ENCODE measurements at regions not wholly inside any gene's neighbourhood (a gene's known extent, or its start where the extent isn't known, plus 50 kb on each side); places are given as distances from the start of the nearest gene placed in this dataset.

DNA sequence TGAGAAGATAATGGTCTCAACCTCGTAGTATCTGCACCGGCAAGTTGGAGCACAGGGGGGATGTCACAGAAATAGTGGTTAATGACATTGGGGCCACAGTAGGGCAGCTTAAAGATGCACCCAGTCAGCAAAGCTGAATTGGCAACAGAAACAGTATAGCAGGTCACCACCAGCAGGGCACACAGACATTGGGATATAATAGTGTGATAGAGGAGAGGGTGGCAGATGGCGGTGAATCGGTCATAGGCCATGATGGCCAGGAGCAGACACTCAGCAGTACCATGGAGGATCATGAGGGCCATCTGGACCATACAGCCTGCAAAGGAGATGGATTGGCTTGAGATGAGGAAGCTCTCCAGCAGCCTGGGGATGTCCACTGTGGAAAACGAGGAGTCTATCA is 106.0 kb upstream of the OR9Q1 start:
- H3K9ac ChIP-seq (ENCODE audit: insufficient read length, low read depth): no peak overlapping the region
- DNase-seq (ENCODE audit: low read depth, low spot score): no peak
- H3K27me3 ChIP-seq (ENCODE audit: insufficient read depth, insufficient read length): no peaks in the 10 kb centered on the region
- no peak overlapping the region for H3K4me3 ChIP-seq (ENCODE audit: insufficient read length, low read depth)
- H3K36me3 ChIP-seq (ENCODE audit: insufficient read depth, insufficient read length, low read length): no peaks in the 10 kb centered on the region
- TF ChIP-seq YY1 (IDR thresholded peaks at IDR 0.05; ENCODE audit: insufficient read depth, insufficient read length) (no peak), ZNF274 (IDR thresholded peaks at IDR 0.05; ENCODE audit: low read depth, low read length) (no peak), SUZ12 (IDR thresholded peaks at IDR 0.05; ENCODE audit: extremely low read depth, insufficient read depth, insufficient read length) (no peak)
- H3K4me1 ChIP-seq (ENCODE audit: insufficient read depth, insufficient read length): no peaks in the 10 kb centered on the region
- H3K9me3 ChIP-seq (ENCODE audit: insufficient read depth, low read length): no peaks in the 10 kb centered on the region

DNA sequence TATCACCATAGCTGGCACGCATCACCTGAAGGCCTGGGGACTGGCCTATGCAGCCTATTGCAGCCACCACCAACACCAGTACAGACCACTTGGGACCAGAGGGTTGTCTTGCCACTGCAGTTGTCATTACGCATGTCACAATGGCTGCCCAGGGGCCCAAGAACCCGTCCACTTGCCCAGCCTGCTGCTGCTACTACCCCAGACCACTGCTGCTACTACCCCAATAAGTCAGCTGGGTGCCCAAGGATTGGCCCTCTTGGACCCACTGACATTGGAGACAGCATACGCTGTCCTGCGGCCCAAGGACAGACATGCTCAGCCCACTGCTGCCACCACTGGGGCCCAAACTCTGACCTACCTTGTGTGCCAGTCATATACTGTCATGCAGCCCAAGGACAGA is 102.7 kb upstream of the OR9Q1 start:
- DNase-seq (ENCODE audit: low read depth, low spot score): no peak
- Histone ChIP-seq H3K27me3 (ENCODE audit: insufficient read depth, insufficient read length) (no peaks in the 10 kb centered on the region), H3K9me3 (ENCODE audit: insufficient read depth, low read length) (no peaks in the 10 kb centered on the region), H3K9ac (ENCODE audit: insufficient read length, low read depth) (no peak overlapping the region), H3K36me3 (ENCODE audit: insufficient read depth, insufficient read length, low read length) (no peaks in the 10 kb centered on the region), H3K4me1 (ENCODE audit: insufficient read depth, insufficient read length) (no peaks in the 10 kb centered on the region), H3K4me3 (ENCODE audit: insufficient read length, low read depth) (no peak overlapping the region)
- TF ChIP-seq ZNF274 (IDR thresholded peaks at IDR 0.05; ENCODE audit: low read depth, low read length): no peak
- TF ChIP-seq YY1 (IDR thresholded peaks at IDR 0.05; ENCODE audit: insufficient read depth, insufficient read length): no peak
- TF ChIP-seq SUZ12 (IDR thresholded peaks at IDR 0.05; ENCODE audit: extremely low read depth, insufficient read depth, insufficient read length): no peak

DNA sequence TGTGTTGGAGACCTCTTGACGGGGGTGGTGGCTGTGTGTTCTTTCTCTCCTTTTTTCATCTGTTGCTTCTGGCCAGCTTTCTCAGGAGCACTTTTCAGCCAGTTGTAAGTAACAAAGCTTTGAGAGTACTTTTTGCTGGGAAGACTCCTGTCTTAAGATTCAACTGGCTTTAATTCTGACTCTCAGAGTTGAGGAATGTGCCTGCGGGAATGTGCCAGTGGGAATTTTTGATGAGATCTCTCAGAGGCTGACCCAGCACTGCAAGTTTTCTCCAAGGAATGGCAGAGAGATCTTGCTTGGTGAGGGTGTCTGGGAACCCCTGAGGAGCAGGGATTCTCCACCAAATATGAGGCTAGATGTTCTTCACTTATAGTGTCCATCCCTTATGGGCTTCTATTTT is 91.6 kb upstream of the OR9Q1 start:
- H3K36me3 ChIP-seq (ENCODE audit: insufficient read depth, insufficient read length, low read length): no peaks in the 10 kb centered on the region
- TF ChIP-seq SUZ12 (IDR thresholded peaks at IDR 0.05; ENCODE audit: extremely low read depth, insufficient read depth, insufficient read length): no peak
- TF ChIP-seq ZNF274 (IDR thresholded peaks at IDR 0.05; ENCODE audit: low read depth, low read length): no peak
- no peak for TF ChIP-seq YY1 (IDR thresholded peaks at IDR 0.05; ENCODE audit: insufficient read depth, insufficient read length)
- H3K9me3 ChIP-seq (ENCODE audit: insufficient read depth, low read length): no peaks in the 10 kb centered on the region
- H3K9ac ChIP-seq (ENCODE audit: insufficient read length, low read depth): no peak overlapping the region
- no peaks in the 10 kb centered on the region for H3K4me1 ChIP-seq (ENCODE audit: insufficient read depth, insufficient read length)
- no peak overlapping the region for H3K4me3 ChIP-seq (ENCODE audit: insufficient read length, low read depth)
- H3K27me3 ChIP-seq (ENCODE audit: insufficient read depth, insufficient read length): no peaks in the 10 kb centered on the region
- no peak for DNase-seq (ENCODE audit: low read depth, low spot score)

DNA sequence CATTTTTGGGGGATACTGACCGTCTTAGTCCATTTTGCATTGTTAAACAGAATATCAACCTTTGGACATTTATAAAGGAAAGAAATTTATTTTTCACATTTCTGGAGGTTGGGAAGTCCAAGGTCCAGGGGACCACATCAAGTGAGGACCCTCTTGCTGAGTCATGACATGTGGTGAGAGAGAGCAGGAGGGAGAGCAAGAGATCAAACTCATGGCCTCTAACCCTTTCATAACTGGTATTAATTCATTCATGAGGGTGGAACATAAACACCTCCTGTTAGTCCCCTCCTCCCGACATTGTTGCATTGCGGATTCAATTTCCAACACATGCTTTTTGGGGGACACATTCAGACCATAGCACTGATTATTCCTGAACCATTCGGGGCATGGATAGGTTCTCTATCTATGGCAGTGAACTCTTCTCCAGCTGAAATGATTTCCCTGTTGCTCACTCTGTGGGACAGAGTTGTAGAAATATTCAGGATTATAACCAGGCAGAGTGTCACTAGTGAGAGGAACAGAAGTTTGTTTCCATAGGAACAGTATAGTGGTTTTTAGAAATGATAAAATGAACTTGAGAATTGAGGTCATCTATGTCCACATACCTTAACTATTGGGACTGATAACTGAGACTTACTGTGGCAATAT is 88.2 kb upstream of the OR9Q1 start:
- no peaks in the 10 kb centered on the region for H3K27me3 ChIP-seq (ENCODE audit: insufficient read depth, insufficient read length)
- H3K9me3 ChIP-seq (ENCODE audit: insufficient read depth, low read length): no peaks in the 10 kb centered on the region
- no peak overlapping the region for H3K9ac ChIP-seq (ENCODE audit: insufficient read length, low read depth)
- no peak for TF ChIP-seq SUZ12 (IDR thresholded peaks at IDR 0.05; ENCODE audit: extremely low read depth, insufficient read depth, insufficient read length)
- no peak for TF ChIP-seq ZNF274 (IDR thresholded peaks at IDR 0.05; ENCODE audit: low read depth, low read length)
- TF ChIP-seq YY1 (IDR thresholded peaks at IDR 0.05; ENCODE audit: insufficient read depth, insufficient read length): no peak
- no peak for DNase-seq (ENCODE audit: low read depth, low spot score)
- no peaks in the 10 kb centered on the region for H3K4me1 ChIP-seq (ENCODE audit: insufficient read depth, insufficient read length)
- no peak overlapping the region for H3K4me3 ChIP-seq (ENCODE audit: insufficient read length, low read depth)
- H3K36me3 ChIP-seq (ENCODE audit: insufficient read depth, insufficient read length, low read length): no peaks in the 10 kb centered on the region

DNA sequence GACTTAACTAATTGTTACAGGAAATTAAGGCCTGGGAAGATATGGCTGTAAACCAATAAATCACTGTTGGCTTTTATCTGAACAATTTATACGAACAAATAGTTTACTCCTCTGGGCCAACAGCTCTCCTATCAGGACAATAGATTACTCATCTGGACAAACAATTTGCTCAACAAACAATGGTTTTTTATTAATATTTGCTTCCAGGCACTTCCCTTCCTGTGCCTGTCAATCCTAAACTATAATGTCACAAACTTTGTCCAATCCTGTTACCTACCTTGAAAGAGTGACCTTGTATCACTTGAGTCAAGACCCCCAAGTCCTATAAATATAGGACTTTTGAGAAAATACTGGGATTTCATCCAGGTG is 87.6 kb upstream of the OR9Q1 start:
- Histone ChIP-seq H3K27me3 (ENCODE audit: insufficient read depth, insufficient read length) (no peaks in the 10 kb centered on the region), H3K4me1 (ENCODE audit: insufficient read depth, insufficient read length) (no peaks in the 10 kb centered on the region)
- DNase-seq (ENCODE audit: low read depth, low spot score): no peak

DNA sequence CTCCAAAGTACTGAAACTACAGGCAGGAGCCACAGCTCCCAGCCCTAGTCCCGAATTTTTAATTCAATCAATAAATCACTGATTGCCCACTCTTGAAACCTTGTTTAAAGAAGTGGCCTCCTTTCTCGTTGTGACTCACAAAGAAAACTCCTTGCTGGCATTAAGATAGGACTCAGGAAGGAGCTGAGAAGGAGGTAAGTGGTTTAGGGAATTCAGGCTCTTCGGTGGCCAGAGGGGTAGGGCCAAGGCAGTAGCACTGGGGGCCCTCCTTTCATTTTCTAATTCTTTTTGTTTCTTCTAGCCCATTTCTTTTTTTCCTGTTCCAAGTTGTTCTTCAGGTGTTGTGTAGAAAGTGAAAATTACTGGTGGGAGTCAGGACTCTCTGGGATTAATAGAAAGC is 86.2 kb upstream of the OR9Q1 start:
- no peaks in the 10 kb centered on the region for H3K36me3 ChIP-seq (ENCODE audit: insufficient read depth, insufficient read length, low read length)
- no peaks in the 10 kb centered on the region for H3K27me3 ChIP-seq (ENCODE audit: insufficient read depth, insufficient read length)
- no peaks in the 10 kb centered on the region for H3K9me3 ChIP-seq (ENCODE audit: insufficient read depth, low read length)
- H3K4me1 ChIP-seq (ENCODE audit: insufficient read depth, insufficient read length): no peaks in the 10 kb centered on the region
- DNase-seq (ENCODE audit: low read depth, low spot score): no peak
- no peak overlapping the region for H3K9ac ChIP-seq (ENCODE audit: insufficient read length, low read depth)
- TF ChIP-seq ZNF274 (IDR thresholded peaks at IDR 0.05; ENCODE audit: low read depth, low read length) (no peak), YY1 (IDR thresholded peaks at IDR 0.05; ENCODE audit: insufficient read depth, insufficient read length) (no peak), SUZ12 (IDR thresholded peaks at IDR 0.05; ENCODE audit: extremely low read depth, insufficient read depth, insufficient read length) (no peak)
- H3K4me3 ChIP-seq (ENCODE audit: insufficient read length, low read depth): no peak overlapping the region

More for the DNA sequence above, 87.6 kb upstream of the OR9Q1 start:
- Histone ChIP-seq H3K4me3 (ENCODE audit: insufficient read length, low read depth) (no peak overlapping the region), H3K9ac (ENCODE audit: insufficient read length, low read depth) (no peak overlapping the region), H3K36me3 (ENCODE audit: insufficient read depth, insufficient read length, low read length) (no peaks in the 10 kb centered on the region), H3K9me3 (ENCODE audit: insufficient read depth, low read length) (no peaks in the 10 kb centered on the region)
- no peak for TF ChIP-seq SUZ12 (IDR thresholded peaks at IDR 0.05; ENCODE audit: extremely low read depth, insufficient read depth, insufficient read length)
- TF ChIP-seq YY1 (IDR thresholded peaks at IDR 0.05; ENCODE audit: insufficient read depth, insufficient read length): no peak
- TF ChIP-seq ZNF274 (IDR thresholded peaks at IDR 0.05; ENCODE audit: low read depth, low read length): no peak

DNA sequence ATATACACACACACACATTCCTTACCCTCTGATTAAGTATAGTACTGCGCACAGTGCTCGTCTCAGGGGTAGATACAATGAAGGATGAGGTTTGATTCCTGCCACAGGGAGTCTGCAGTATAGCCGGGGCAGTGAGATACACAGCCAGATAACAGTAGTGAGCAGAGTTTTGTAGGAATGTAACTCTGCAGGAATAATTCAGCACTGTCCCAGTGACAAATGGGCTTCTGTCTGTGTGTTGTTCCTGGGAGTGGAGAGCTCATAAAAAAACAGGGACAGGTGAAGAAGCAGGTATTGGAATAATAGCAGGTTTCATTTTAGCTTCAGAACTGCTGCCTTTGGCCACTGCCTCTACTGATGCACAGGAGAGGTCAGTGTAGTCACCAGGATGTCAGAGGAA is 85.3 kb upstream of the OR9Q1 start:
- Histone ChIP-seq H3K4me1 (ENCODE audit: insufficient read depth, insufficient read length) (no peaks in the 10 kb centered on the region), H3K27me3 (ENCODE audit: insufficient read depth, insufficient read length) (no peaks in the 10 kb centered on the region), H3K4me3 (ENCODE audit: insufficient read length, low read depth) (no peak overlapping the region), H3K9ac (ENCODE audit: insufficient read length, low read depth) (no peak overlapping the region), H3K9me3 (ENCODE audit: insufficient read depth, low read length) (no peaks in the 10 kb centered on the region), H3K36me3 (ENCODE audit: insufficient read depth, insufficient read length, low read length) (no peaks in the 10 kb centered on the region)
- no peak for DNase-seq (ENCODE audit: low read depth, low spot score)
- no peak for TF ChIP-seq SUZ12 (IDR thresholded peaks at IDR 0.05; ENCODE audit: extremely low read depth, insufficient read depth, insufficient read length)
- no peak for TF ChIP-seq YY1 (IDR thresholded peaks at IDR 0.05; ENCODE audit: insufficient read depth, insufficient read length)
- no peak for TF ChIP-seq ZNF274 (IDR thresholded peaks at IDR 0.05; ENCODE audit: low read depth, low read length)

All from NT2/D1 (cell line).